A673 (cell line): ENCODE measurements at regions not wholly inside any gene's neighbourhood (a gene's known extent, or its start where the extent isn't known, plus 50 kb on each side); places are given as distances from the start of the nearest gene placed in this dataset.

Source experiments
- BruUV-seq: library from RNA; stranded (reverse); fragments of 400-500 nt; replicated peaks from 2 replicates; lab custom pipeline; 2021; lab: Mats Ljungman, UMichigan
- CTCF ChIA-PET: fragments of 300-600 bp; sonication (Branson Sonifier 250); formaldehyde crosslinking; loops from one replicate; lab custom pipeline; 2022; ENCODE audit warnings: antibody characterized with exemption; lab: Charles Lee
- POLR2A ChIA-PET: fragments of 300-600 bp; sonication (Branson Sonifier 250); formaldehyde crosslinking; loops from one replicate; lab custom pipeline; 2022; ENCODE audit warnings: antibody characterized with exemption; ENCODE audit not compliant: low non-redundant PET; lab: Charles Lee
- DNase-seq: peaks from one replicate; pipeline ENCODE4 v3.0.0-alpha.2; 2015; ENCODE audit warnings: low spot score
- H3K27ac ChIP-seq: fragments of 200-600 bp; sonication (generic); 2 replicates; pipeline ENCODE4 v1.5.1; 2016; ENCODE audit warnings: mixed run types, low read depth, mild to moderate bottlenecking, mixed read lengths, antibody characterized with exemption, low read length; ENCODE audit not compliant: poor library complexity, severe bottlenecking
- H3K27me3 ChIP-seq: fragments of 200-600 bp; sonication (generic); replicated peaks from 2 replicates; pipeline ENCODE4 v1.6.1; 2017; ENCODE audit warnings: mixed run types, low read depth, mild to moderate bottlenecking, mixed read lengths, antibody characterized with exemption, low read length; ENCODE audit not compliant: insufficient read depth, poor library complexity
- H3K36me3 ChIP-seq: fragments of 200-600 bp; sonication (generic); 2 replicates; pipeline ENCODE4 v1.6.1; 2016; ENCODE audit warnings: mixed run types, mild to moderate bottlenecking, mixed read lengths, antibody characterized with exemption, low read length; ENCODE audit not compliant: insufficient read depth, poor library complexity, severe bottlenecking
- H3K4me1 ChIP-seq: fragments of 200-600 bp; sonication (generic); 2 replicates; pipeline ENCODE4 v1.6.1; 2017; ENCODE audit warnings: mixed run types, mild to moderate bottlenecking, mixed read lengths, antibody characterized with exemption, low read length; ENCODE audit not compliant: insufficient read depth, poor library complexity, severe bottlenecking
- H3K4me3 ChIP-seq: fragments of 200-600 bp; sonication (generic); 2 replicates; pipeline ENCODE4 v1.5.1; 2016; ENCODE audit warnings: low read depth, mixed run types, mild to moderate bottlenecking, mixed read lengths, low read length; ENCODE audit not compliant: poor library complexity, severe bottlenecking
- H3K9me3 ChIP-seq: fragments of 200-600 bp; sonication (generic); 2 replicates; pipeline ENCODE4 v1.6.1; 2016; ENCODE audit warnings: mixed run types, low read depth, mild to moderate bottlenecking, mixed read lengths, antibody characterized with exemption, low read length; ENCODE audit not compliant: poor library complexity, severe bottlenecking
- EZH2 ChIP-seq: fragments of 200-600 bp; sonication (generic); IDR thresholded peaks from 2 replicates; pipeline ENCODE4 v1.6.1; 2017; ENCODE audit warnings: borderline replicate concordance, low read depth, mild to moderate bottlenecking, mixed read lengths, antibody characterized with exemption, low read length; ENCODE audit not compliant: poor library complexity, severe bottlenecking
- intact Hi-C: fragments of 100-400 bp; cut with micrococcal nuclease; formaldehyde crosslinking; loops from one replicate; pipeline ENCODE4 v1.10.0; 2022; ENCODE audit not compliant: unreplicated experiment
- TF ChIP-seq, protein P1 (sequence below): fragments of 300-800, 200-600 bp; sonication (generic); conservative IDR thresholded peaks from 2 replicates; pipeline ENCODE4 v1.5.1; 2017; ENCODE audit warnings: low read depth, mild to moderate bottlenecking, antibody characterized with exemption, low read length, moderate library complexity, mixed read lengths

DNA sequence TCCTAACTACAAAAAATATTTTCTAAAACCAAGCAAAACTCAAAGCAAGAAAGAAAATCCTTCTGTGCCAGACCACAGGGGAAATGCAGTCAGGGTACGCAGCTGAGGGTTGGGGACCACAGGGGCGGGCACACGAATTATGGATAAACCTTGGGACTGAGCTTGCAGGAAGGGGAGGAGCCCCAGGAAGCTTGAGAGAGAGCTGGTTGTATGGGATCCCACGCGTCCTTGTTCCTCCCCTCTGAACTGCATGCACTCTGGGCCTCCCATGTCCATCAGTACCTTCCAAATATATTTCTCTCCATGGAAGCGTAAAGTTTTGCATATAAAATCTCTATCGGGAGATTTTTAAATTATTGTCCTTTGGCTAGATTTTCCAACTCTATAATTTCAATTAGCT is 673.4 kb downstream of the TBC1D22A start:
- ChIA-PET CTCF (no interaction called here), POLR2A (no interaction called here)
- TF ChIP-seq, protein P1, sequence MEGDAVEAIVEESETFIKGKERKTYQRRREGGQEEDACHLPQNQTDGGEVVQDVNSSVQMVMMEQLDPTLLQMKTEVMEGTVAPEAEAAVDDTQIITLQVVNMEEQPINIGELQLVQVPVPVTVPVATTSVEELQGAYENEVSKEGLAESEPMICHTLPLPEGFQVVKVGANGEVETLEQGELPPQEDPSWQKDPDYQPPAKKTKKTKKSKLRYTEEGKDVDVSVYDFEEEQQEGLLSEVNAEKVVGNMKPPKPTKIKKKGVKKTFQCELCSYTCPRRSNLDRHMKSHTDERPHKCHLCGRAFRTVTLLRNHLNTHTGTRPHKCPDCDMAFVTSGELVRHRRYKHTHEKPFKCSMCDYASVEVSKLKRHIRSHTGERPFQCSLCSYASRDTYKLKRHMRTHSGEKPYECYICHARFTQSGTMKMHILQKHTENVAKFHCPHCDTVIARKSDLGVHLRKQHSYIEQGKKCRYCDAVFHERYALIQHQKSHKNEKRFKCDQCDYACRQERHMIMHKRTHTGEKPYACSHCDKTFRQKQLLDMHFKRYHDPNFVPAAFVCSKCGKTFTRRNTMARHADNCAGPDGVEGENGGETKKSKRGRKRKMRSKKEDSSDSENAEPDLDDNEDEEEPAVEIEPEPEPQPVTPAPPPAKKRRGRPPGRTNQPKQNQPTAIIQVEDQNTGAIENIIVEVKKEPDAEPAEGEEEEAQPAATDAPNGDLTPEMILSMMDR = no peak
- H3K27me3 ChIP-seq = no peaks in the 10 kb centered on the region
- intact Hi-C loops = no loop called here
- no peak overlapping the region for H3K4me3 ChIP-seq
- no peak overlapping the region for H3K27ac ChIP-seq
- H3K9me3 ChIP-seq = peaks cover 4% of the 10 kb centered on the region
- BruUV-seq = no TSS peak
- no peak for DNase-seq
- no peaks in the 10 kb centered on the region for H3K4me1 ChIP-seq
- H3K36me3 ChIP-seq = no peaks in the 10 kb centered on the region

DNA sequence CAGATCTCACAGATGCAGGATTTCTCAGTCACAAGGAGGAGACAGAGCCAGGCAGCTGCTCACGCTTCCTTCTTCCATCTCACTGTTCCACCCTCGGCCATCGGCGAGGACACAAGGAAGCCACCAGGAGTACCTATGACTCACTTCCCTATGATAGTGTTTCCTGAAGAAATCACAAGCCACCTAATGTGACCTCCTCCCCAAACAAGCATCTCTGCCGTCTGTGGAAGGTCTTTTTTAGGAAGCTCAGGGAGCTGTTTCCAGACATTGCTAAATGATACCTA is 672.7 kb downstream of the TBC1D22A start:
- H3K27ac ChIP-seq = no peak overlapping the region
- DNase-seq = no peak
- TF ChIP-seq, protein P1 = no peak
- no peak for TF ChIP-seq EZH2
- no TSS peak for BruUV-seq
- no peaks in the 10 kb centered on the region for H3K27me3 ChIP-seq
- intact Hi-C loops = no loop called here
- no peaks in the 10 kb centered on the region for H3K36me3 ChIP-seq
- ChIA-PET POLR2A (no interaction called here), CTCF (no interaction called here)
- peaks cover 4% of the 10 kb centered on the region for H3K9me3 ChIP-seq
- no peak overlapping the region for H3K4me3 ChIP-seq
- H3K4me1 ChIP-seq = no peaks in the 10 kb centered on the region

DNA sequence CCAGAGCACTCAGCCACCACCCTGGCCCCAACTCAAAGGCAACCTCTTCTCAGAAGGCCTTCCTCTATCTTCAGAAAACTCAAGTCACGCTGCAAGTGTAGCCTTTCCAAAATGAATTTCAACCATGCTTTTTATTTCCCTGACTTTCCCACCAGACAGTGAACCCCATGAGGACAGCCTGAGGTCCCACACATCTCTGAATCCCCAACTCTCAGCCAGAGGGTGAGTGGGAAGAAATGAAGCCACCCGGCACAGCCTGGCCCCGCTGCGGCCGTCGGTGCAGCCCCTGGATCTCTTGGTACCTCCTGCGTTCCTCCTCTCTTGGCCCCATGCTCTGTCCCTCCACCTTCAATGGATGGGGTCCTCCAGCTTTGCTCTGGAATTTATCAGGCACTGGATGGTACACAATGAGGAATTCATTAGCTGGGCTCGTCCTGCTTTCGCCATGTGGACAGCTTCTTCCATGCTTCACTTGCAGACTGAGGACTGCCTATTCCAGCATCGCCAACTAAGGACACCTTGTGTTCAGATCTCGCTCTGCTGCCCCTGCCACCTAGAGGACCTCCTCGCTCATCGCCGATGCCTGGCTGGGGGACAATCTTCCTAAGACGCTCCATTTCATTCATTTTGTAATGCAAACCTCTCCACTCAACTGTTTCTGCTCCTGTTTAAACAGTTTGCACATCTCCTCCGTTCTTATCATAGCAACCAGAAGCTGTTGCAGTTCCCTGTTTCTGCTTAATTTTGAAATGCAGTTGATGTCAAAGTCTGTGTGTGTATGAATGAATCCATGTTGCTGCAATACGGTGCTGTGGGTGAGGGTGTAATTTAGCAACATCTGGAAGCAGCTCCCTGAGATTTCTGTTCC is 672.1 kb downstream of the TBC1D22A start:
- Histone ChIP-seq H3K27me3 (peaks cover 1% of the 10 kb centered on the region), H3K27ac (no peak overlapping the region), H3K36me3 (no peaks in the 10 kb centered on the region), H3K4me3 (no peak overlapping the region), H3K9me3 (peaks cover 4% of the 10 kb centered on the region), H3K4me1 (no peaks in the 10 kb centered on the region)
- no peak for DNase-seq
- no TSS peak for BruUV-seq
- intact Hi-C loops = no loop called here
- POLR2A ChIA-PET = no interaction called here
- TF ChIP-seq EZH2 = no peak
- TF ChIP-seq, protein P1 = no peak
- CTCF ChIA-PET = no interaction called here
